Hindlimb muscle (tissue), 1 donor: ENCODE measurements at regions not wholly inside any gene's neighbourhood (a gene's known extent, or its start where the extent isn't known, plus 50 kb on each side); places are given as distances from the start of the nearest gene placed in this dataset.

Experiments
- DNase-seq: peaks from one replicate; pipeline ENCODE4 v3.0.0-alpha.2; 2013

- no peak for DNase-seq
These were observed 933.7 kb upstream of the SLITRK5 start for GRCh38 chr13:86737334-86737932.

GRCh38 chr13:86741762-86742285 lies 929.3 kb upstream of the SLITRK5 start:
- DNase-seq = no peak

- DNase-seq = no peak
These were observed 913.8 kb upstream of the SLITRK5 start for GRCh38 chr13:86757236-86757978.

- no peak for DNase-seq
These were observed 913.1 kb upstream of the SLITRK5 start for GRCh38 chr13:86758116-86758515.

- no peak for DNase-seq
These were observed 910.6 kb upstream of the SLITRK5 start for GRCh38 chr13:86760620-86761019.

GRCh38 chr13:86765462-86765861 lies 905.7 kb upstream of the SLITRK5 start:
- no peak for DNase-seq

- no peak for DNase-seq
These were observed 882.6 kb upstream of the SLITRK5 start for GRCh38 chr13:86788616-86789015.

GRCh38 chr13:86792153-86792651 lies 879.0 kb upstream of the SLITRK5 start:
- DNase-seq = no peak

- no peak for DNase-seq
These were observed 875.3 kb upstream of the SLITRK5 start for GRCh38 chr13:86795858-86796257.

GRCh38 chr13:86810361-86810760 lies 860.8 kb upstream of the SLITRK5 start:
- DNase-seq = peak; percentile 14

GRCh38 chr13:86813198-86813597 lies 858.0 kb upstream of the SLITRK5 start:
- no peak for DNase-seq

GRCh38 chr13:86825410-86825809 lies 845.8 kb upstream of the SLITRK5 start:
- no peak for DNase-seq

GRCh38 chr13:86826232-86826631 lies 844.9 kb upstream of the SLITRK5 start:
- no peak for DNase-seq

GRCh38 chr13:86830046-86830445 lies 841.1 kb upstream of the SLITRK5 start:
- no peak for DNase-seq

- no peak for DNase-seq
These were observed 840.1 kb upstream of the SLITRK5 start for GRCh38 chr13:86831084-86831483.

GRCh38 chr13:86838411-86839120 lies 832.6 kb upstream of the SLITRK5 start:
- DNase-seq = no peak

GRCh38 chr13:86839221-86839620 lies 832.0 kb upstream of the SLITRK5 start:
- DNase-seq = no peak

GRCh38 chr13:86840250-86841191 lies 830.6 kb upstream of the SLITRK5 start:
- no peak for DNase-seq

- no peak for DNase-seq
These were observed 829.9 kb upstream of the SLITRK5 start for GRCh38 chr13:86841264-86841663.

GRCh38 chr13:86846501-86846900 lies 824.7 kb upstream of the SLITRK5 start:
- DNase-seq = no peak

- no peak for DNase-seq
These were observed 822.5 kb upstream of the SLITRK5 start for GRCh38 chr13:86848716-86849115.

- DNase-seq = no peak
These were observed 814.2 kb upstream of the SLITRK5 start for GRCh38 chr13:86856991-86857390.
